Fibroblast of lung (primary cell): ENCODE measurements at regions not wholly inside any gene's neighbourhood (a gene's known extent, or its start where the extent isn't known, plus 50 kb on each side); places are given as distances from the start of the nearest gene placed in this dataset.

Source experiments
- DNase-seq, 2 donors: peaks; one replicate each; pipeline versions ENCODE4 v3.0.0 to v3.0.0-alpha.2; 2010; ENCODE audit warnings: low read depth in 2 of 2
- H2AFZ ChIP-seq: 2 replicates; pipeline ENCODE4 v1.5.1; 2012; ENCODE audit warnings: low read length, control low read depth, inconsistent platforms
- H3K27ac ChIP-seq: 2 replicates; pipeline ENCODE4 v1.5.1; 2011; ENCODE audit warnings: low read length, control low read depth; ENCODE audit not compliant: insufficient read depth
- H3K27me3 ChIP-seq: 2 replicates; pipeline ENCODE4 v1.5.1; 2011; ENCODE audit warnings: mild to moderate bottlenecking, low read length; ENCODE audit not compliant: control insufficient read depth, insufficient read depth
- H3K36me3 ChIP-seq: 2 replicates; pipeline ENCODE4 v1.5.1; 2011; ENCODE audit warnings: low read length; ENCODE audit not compliant: control insufficient read depth, insufficient read depth
- H3K4me1 ChIP-seq: 2 replicates; pipeline ENCODE4 v1.5.1; 2011; ENCODE audit warnings: low read length; ENCODE audit not compliant: control insufficient read depth, insufficient read depth; ENCODE audit errors: extremely low read depth
- H3K4me2 ChIP-seq: 2 replicates; pipeline ENCODE4 v1.5.1; 2011; ENCODE audit warnings: low read length, control low read depth; ENCODE audit not compliant: insufficient read depth; ENCODE audit errors: extremely low read depth
- H3K4me3 ChIP-seq, 4 experiments: fragments of 200-600 bp in 1 of 4; sonication (generic) in 1 of 4; replicated peaks in 1 of 4; 2 replicates each; pipeline ENCODE4 v1.5.1; 2011 to 2016; ENCODE audit warnings: low read length in 4 of 4, low read depth in 3 of 4, mild to moderate bottlenecking in 3 of 4, control low read depth in 2 of 4, inconsistent platforms in 1 of 4, mixed read lengths in 1 of 4; ENCODE audit not compliant: insufficient read depth in 1 of 4; ENCODE audit errors: control extremely low read depth in 1 of 4
- H3K79me2 ChIP-seq: 2 replicates; pipeline ENCODE4 v1.5.1; 2012; ENCODE audit warnings: mild to moderate bottlenecking, low read length, inconsistent platforms; ENCODE audit not compliant: control insufficient read depth, insufficient read depth
- H3K9ac ChIP-seq: 2 replicates; pipeline ENCODE4 v1.5.1; 2011; ENCODE audit warnings: mild to moderate bottlenecking, low read length, control low read depth; ENCODE audit not compliant: insufficient read depth
- H3K9me3 ChIP-seq: 2 replicates; pipeline ENCODE4 v1.5.1; 2012; ENCODE audit warnings: low read depth, low read length; ENCODE audit not compliant: control insufficient read depth, insufficient read depth
- H4K20me1 ChIP-seq: 2 replicates; pipeline ENCODE4 v1.5.1; 2011; ENCODE audit warnings: low read length; ENCODE audit not compliant: control insufficient read depth, insufficient read depth; ENCODE audit errors: extremely low read depth
- EZH2 ChIP-seq: IDR thresholded peaks from 2 replicates; pipeline ENCODE4 v1.5.1; 2012; ENCODE audit warnings: low read length, control low read depth, mild to moderate bottlenecking; ENCODE audit errors: missing control alignments
- TF ChIP-seq, protein P1 (sequence below), 2 donors: IDR thresholded peaks in 1 of 2; conservative IDR thresholded peaks in 1 of 2; 1 replicate in 1 of 2; 2 replicates in 1 of 2; pipeline ENCODE4 v1.5.1; 2011 to 2012; ENCODE audit warnings: low read length in 2 of 2, control low read depth in 1 of 2, inconsistent platforms in 1 of 2, low read depth in 1 of 2, mild to moderate bottlenecking in 1 of 2

DNA sequence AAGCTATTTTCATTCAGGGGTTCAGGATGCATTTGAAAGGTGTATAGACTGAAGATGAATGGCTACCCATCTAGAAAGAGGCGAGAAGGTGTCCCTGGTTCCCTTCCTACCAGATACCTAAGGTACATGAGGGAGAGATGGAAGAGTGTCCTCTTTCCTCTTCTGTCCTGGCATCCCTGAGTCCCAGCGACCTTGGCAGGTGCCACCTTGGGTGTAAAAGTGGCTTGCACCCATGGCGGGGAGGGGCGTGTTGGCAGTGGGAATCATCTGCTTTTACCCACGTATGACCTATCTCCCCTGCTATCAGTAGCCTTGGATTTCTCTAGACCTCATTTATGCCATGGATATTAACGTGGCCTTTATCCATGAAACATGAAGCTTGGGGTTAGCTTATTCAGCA, 1126.1 kb downstream of the KCNT2 start:
- no peaks in the 10 kb centered on the region for H3K79me2 ChIP-seq
- H3K27ac ChIP-seq: no peak overlapping the region
- no peaks in the 10 kb centered on the region for H3K36me3 ChIP-seq
- no peak for DNase-seq
- H3K27me3 ChIP-seq: no peaks in the 10 kb centered on the region
- no peak overlapping the region for H2AFZ ChIP-seq
- H3K9me3 ChIP-seq: no peaks in the 10 kb centered on the region
- no peaks in the 10 kb centered on the region for H4K20me1 ChIP-seq
- TF ChIP-seq, protein P1, sequence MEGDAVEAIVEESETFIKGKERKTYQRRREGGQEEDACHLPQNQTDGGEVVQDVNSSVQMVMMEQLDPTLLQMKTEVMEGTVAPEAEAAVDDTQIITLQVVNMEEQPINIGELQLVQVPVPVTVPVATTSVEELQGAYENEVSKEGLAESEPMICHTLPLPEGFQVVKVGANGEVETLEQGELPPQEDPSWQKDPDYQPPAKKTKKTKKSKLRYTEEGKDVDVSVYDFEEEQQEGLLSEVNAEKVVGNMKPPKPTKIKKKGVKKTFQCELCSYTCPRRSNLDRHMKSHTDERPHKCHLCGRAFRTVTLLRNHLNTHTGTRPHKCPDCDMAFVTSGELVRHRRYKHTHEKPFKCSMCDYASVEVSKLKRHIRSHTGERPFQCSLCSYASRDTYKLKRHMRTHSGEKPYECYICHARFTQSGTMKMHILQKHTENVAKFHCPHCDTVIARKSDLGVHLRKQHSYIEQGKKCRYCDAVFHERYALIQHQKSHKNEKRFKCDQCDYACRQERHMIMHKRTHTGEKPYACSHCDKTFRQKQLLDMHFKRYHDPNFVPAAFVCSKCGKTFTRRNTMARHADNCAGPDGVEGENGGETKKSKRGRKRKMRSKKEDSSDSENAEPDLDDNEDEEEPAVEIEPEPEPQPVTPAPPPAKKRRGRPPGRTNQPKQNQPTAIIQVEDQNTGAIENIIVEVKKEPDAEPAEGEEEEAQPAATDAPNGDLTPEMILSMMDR (conservative IDR thresholded peaks at IDR 0.05 in 1 of 2, IDR thresholded peaks at IDR 0.05 in 1 of 2; ENCODE audit: low read depth in 1 of 2, low read length in 2 of 2): no peak
- no peak for TF ChIP-seq EZH2
- no peak overlapping the region for H3K4me3 ChIP-seq
- no peak overlapping the region for H3K4me2 ChIP-seq
- H3K4me1 ChIP-seq: no peaks in the 10 kb centered on the region
- H3K9ac ChIP-seq: no peak overlapping the region

DNA sequence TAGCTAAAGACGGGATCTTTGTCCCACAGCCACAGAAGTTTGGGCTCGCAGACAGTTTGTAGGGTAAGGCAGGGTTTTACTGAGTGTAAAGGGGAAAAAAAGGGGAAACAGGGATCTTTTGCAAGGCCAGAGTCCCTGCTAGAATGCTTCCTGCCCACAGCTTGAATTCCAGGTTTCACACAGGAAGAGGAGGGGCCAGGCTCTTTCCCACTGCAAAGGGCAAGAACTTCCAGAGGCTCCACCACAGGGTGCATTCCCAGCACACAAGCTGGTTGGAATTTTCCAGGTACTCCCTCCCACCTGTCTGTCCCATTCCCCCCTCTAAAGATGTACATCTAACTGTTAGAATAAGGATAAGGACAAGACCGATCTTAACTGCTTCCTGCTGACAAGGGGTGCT, 1126.9 kb downstream of the KCNT2 start:
- no peak overlapping the region for H3K4me2 ChIP-seq
- H2AFZ ChIP-seq: no peak overlapping the region
- H3K79me2 ChIP-seq: no peaks in the 10 kb centered on the region
- H4K20me1 ChIP-seq: no peaks in the 10 kb centered on the region
- TF ChIP-seq EZH2: no peak
- TF ChIP-seq, protein P1 (conservative IDR thresholded peaks at IDR 0.05 in 1 of 2, IDR thresholded peaks at IDR 0.05 in 1 of 2; ENCODE audit: low read depth in 1 of 2, low read length in 2 of 2): no peak
- no peak overlapping the region for H3K27ac ChIP-seq
- DNase-seq: no peak
- H3K36me3 ChIP-seq: no peaks in the 10 kb centered on the region
- H3K9me3 ChIP-seq: no peaks in the 10 kb centered on the region
- H3K27me3 ChIP-seq: no peaks in the 10 kb centered on the region
- H3K9ac ChIP-seq: no peak overlapping the region
- H3K4me3 ChIP-seq: no peak overlapping the region
- no peaks in the 10 kb centered on the region for H3K4me1 ChIP-seq

DNA sequence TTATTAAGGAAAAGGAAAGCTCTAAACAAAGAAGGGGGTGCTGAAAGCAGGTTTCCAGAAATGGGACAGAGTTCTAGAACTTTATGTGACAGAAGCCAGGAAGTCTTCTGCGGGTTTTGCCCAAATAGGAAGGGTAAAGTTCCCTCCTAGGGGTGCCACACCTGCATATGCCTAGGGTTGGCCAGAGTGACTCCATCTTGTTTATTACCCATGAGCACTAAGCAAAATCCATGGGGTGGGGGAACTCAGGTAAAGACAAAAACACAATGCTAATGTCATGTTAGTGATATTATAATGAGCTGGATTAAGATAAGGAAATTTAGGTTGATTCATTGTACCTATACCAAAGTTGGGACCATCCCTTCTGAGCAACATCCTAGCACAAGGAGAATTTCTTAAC, 1132.7 kb downstream of the KCNT2 start:
- H3K4me3 ChIP-seq: no peak overlapping the region
- H2AFZ ChIP-seq: no peak overlapping the region
- DNase-seq: no peak
- no peaks in the 10 kb centered on the region for H3K9me3 ChIP-seq
- TF ChIP-seq EZH2: no peak
- TF ChIP-seq, protein P1 (conservative IDR thresholded peaks at IDR 0.05 in 1 of 2, IDR thresholded peaks at IDR 0.05 in 1 of 2; ENCODE audit: low read depth in 1 of 2, low read length in 2 of 2): no peak
- H3K36me3 ChIP-seq: no peaks in the 10 kb centered on the region
- no peaks in the 10 kb centered on the region for H3K4me1 ChIP-seq
- H3K79me2 ChIP-seq: no peaks in the 10 kb centered on the region
- no peaks in the 10 kb centered on the region for H3K27me3 ChIP-seq
- no peak overlapping the region for H3K4me2 ChIP-seq
- no peaks in the 10 kb centered on the region for H4K20me1 ChIP-seq
- no peak overlapping the region for H3K27ac ChIP-seq
- no peak overlapping the region for H3K9ac ChIP-seq
